ENCODE measurements at regions not wholly inside any gene's neighbourhood (a gene's known extent, or its start where the extent isn't known, plus 50 kb on each side); places are given as distances from the start of the nearest gene placed in this dataset.

GRCh38 chr1:87200875-87201638 is 127.6 kb upstream of the LMO4 start:
- TF ChIP-seq CTCF (IDR thresholded peaks at IDR 0.05; ENCODE audit: low read depth, low read length), result no peak
- H3K4me3 ChIP-seq (replicated peaks in 1 of 2; ENCODE audit: low read depth in 2 of 2, low read length in 2 of 2), result no peak overlapping the region
- no peak for DNase-seq (ENCODE audit: low read depth in 2 of 2)

- no peak for TF ChIP-seq CTCF (IDR thresholded peaks at IDR 0.05; ENCODE audit: low read depth, low read length)
- DNase-seq (ENCODE audit: low read depth in 2 of 2), result no peak
- H3K4me3 ChIP-seq (replicated peaks in 1 of 2; ENCODE audit: low read depth in 2 of 2, low read length in 2 of 2), result no peak overlapping the region
Measured at GRCh38 chr1:87201768-87202167, 126.9 kb upstream of the LMO4 start.

GRCh38 chr1:87202451-87202850 is 126.2 kb upstream of the LMO4 start:
- no peak for TF ChIP-seq CTCF (IDR thresholded peaks at IDR 0.05; ENCODE audit: low read depth, low read length)
- no peak overlapping the region for H3K4me3 ChIP-seq (replicated peaks in 1 of 2; ENCODE audit: low read depth in 2 of 2, low read length in 2 of 2)
- no peak for DNase-seq (ENCODE audit: low read depth in 2 of 2)

- no peak overlapping the region for H3K4me3 ChIP-seq (replicated peaks in 1 of 2; ENCODE audit: low read depth in 2 of 2, low read length in 2 of 2)
- no peak for DNase-seq (ENCODE audit: low read depth in 2 of 2)
- TF ChIP-seq CTCF (IDR thresholded peaks at IDR 0.05; ENCODE audit: low read depth, low read length), result no peak
Measured at GRCh38 chr1:87202922-87203655, 125.6 kb upstream of the LMO4 start.

GRCh38 chr1:87203904-87204303 is 124.8 kb upstream of the LMO4 start:
- no peak overlapping the region for H3K4me3 ChIP-seq (replicated peaks in 1 of 2; ENCODE audit: low read depth in 2 of 2, low read length in 2 of 2)
- TF ChIP-seq CTCF (IDR thresholded peaks at IDR 0.05; ENCODE audit: low read depth, low read length), result no peak
- peak; percentile 16 to 71 for DNase-seq (ENCODE audit: low read depth in 2 of 2)

GRCh38 chr1:87204441-87204840 is 124.2 kb upstream of the LMO4 start:
- no peak for DNase-seq (ENCODE audit: low read depth in 2 of 2)
- no peak for TF ChIP-seq CTCF (IDR thresholded peaks at IDR 0.05; ENCODE audit: low read depth, low read length)
- H3K4me3 ChIP-seq (replicated peaks in 1 of 2; ENCODE audit: low read depth in 2 of 2, low read length in 2 of 2), result no peak overlapping the region
